ENCODE measurements at regions not wholly inside any gene's neighbourhood (a gene's known extent, or its start where the extent isn't known, plus 50 kb on each side); places are given as distances from the start of the nearest gene placed in this dataset.

GRCh38 chr20:55918471-55918870, 86.8 kb downstream of the CBLN4 start:
- TF ChIP-seq CTCF (conservative IDR thresholded peaks at IDR 0.05) = no peak
- no peak for TF ChIP-seq ZFX (IDR thresholded peaks at IDR 0.05)
- H3K27ac ChIP-seq = no peak overlapping the region

GRCh38 chr20:55893031-55893430, 112.3 kb downstream of the CBLN4 start:
- H3K27ac ChIP-seq = no peak overlapping the region
- no peak for TF ChIP-seq ZFX (IDR thresholded peaks at IDR 0.05)
- no peak for TF ChIP-seq CTCF (conservative IDR thresholded peaks at IDR 0.05)

DNA sequence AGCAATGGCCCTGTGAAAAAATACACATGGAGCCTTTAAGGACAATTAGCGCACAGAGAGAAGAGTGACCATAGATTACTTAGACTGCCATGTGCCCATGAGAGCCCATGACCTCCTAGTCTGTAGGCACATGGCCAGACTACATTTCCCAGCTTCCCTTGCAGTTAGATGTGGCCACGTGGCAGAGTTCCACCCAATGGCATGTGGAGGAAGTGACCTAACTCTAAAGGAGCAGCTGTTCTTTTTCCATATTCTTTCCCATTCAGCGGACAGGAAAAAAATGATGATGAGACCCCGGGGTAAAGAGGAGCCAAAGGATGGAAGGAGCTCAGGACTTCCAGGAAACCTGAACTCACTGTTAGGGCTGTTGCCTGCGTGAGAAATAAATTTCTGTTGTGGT, 116.6 kb downstream of the CBLN4 start:
- H3K27ac ChIP-seq = no peak overlapping the region
- TF ChIP-seq CTCF (conservative IDR thresholded peaks at IDR 0.05) (no peak), ZFX (IDR thresholded peaks at IDR 0.05) (no peak)

DNA sequence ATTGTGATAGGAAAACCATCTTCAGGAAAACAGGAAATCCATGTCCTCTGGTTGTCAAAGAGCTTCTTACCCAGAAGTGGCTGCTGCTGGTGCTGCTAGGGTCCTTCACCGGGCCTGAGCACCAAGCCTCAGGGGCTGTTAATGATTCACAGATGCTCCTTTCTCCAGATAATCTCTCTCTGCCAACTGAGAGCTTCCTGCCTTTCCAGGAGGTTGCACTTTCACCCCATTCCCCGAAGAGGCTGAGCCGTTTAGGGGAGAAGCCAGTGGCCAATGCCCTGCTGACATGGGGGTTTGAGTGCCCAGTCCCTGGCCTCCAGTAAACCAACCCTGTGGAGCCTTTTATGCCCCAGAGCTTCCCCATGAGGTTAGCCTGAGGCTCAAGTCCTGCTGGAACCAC, 122.4 kb downstream of the CBLN4 start:
- TF ChIP-seq CTCF (conservative IDR thresholded peaks at IDR 0.05) = no peak
- no peak for TF ChIP-seq ZFX (IDR thresholded peaks at IDR 0.05)
- H3K27ac ChIP-seq = no peak overlapping the region

- H3K27ac ChIP-seq = no peak overlapping the region
- no peak for TF ChIP-seq ZFX (IDR thresholded peaks at IDR 0.05)
- no peak for TF ChIP-seq CTCF (conservative IDR thresholded peaks at IDR 0.05)
Observed at GRCh38 chr20:55882286-55882685, 123.0 kb downstream of the CBLN4 start.

DNA sequence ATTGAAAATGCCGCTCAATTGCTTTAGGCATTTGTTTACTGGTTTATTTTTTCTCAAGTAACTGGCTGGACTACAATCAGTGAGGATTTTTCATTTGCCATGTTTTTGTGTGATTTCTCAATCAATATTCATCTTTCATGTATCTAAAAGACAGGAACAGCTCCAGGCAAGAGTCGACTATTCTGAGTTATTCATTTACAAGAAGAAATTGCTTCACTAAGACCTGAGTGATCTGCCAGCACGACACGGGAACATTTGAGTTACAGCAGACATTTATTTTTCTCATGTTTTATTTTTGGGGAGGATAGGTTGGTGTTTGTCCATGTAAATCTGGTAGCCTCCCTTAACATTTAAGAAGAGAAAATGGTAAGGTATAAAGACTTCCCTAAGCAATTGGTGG, 124.1 kb downstream of the CBLN4 start:
- H3K27ac ChIP-seq = no peak overlapping the region

GRCh38 chr20:55880361-55880760, 125.0 kb downstream of the CBLN4 start:
- no peak overlapping the region for H3K27ac ChIP-seq
- TF ChIP-seq CTCF (conservative IDR thresholded peaks at IDR 0.05) = no peak
- no peak for TF ChIP-seq ZFX (IDR thresholded peaks at IDR 0.05)

More for the DNA sequence above, 124.1 kb downstream of the CBLN4 start:
- no peak for TF ChIP-seq ZFX (IDR thresholded peaks at IDR 0.05)
- TF ChIP-seq CTCF (conservative IDR thresholded peaks at IDR 0.05) = no peak
